ENCODE measurements at regions not wholly inside any gene's neighbourhood (a gene's known extent, or its start where the extent isn't known, plus 50 kb on each side); places are given as distances from the start of the nearest gene placed in this dataset.

GRCh38 chr21:31781737-31782136, 49.8 kb upstream of the SCAF4 start:
- no peak overlapping the region for H3K4me2 ChIP-seq
- H3K4me3 ChIP-seq (IDR thresholded peaks at IDR 0.05; ENCODE audit: insufficient read depth, low read depth, low read length): no peak overlapping the region
- no peak overlapping the region for H2AFZ ChIP-seq (ENCODE audit: low read depth)
- H3K27ac ChIP-seq: no peak overlapping the region
- no peaks in the 10 kb centered on the region for H3K27me3 ChIP-seq (ENCODE audit: insufficient read depth, low read depth)
- TF ChIP-seq, protein P1, sequence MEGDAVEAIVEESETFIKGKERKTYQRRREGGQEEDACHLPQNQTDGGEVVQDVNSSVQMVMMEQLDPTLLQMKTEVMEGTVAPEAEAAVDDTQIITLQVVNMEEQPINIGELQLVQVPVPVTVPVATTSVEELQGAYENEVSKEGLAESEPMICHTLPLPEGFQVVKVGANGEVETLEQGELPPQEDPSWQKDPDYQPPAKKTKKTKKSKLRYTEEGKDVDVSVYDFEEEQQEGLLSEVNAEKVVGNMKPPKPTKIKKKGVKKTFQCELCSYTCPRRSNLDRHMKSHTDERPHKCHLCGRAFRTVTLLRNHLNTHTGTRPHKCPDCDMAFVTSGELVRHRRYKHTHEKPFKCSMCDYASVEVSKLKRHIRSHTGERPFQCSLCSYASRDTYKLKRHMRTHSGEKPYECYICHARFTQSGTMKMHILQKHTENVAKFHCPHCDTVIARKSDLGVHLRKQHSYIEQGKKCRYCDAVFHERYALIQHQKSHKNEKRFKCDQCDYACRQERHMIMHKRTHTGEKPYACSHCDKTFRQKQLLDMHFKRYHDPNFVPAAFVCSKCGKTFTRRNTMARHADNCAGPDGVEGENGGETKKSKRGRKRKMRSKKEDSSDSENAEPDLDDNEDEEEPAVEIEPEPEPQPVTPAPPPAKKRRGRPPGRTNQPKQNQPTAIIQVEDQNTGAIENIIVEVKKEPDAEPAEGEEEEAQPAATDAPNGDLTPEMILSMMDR (conservative IDR thresholded peaks at IDR 0.05; ENCODE audit: low read depth, low read length): no peak
- no peaks in the 10 kb centered on the region for H4K20me1 ChIP-seq (ENCODE audit: insufficient read depth)
- H3K36me3 ChIP-seq (ENCODE audit: insufficient read depth): no peaks in the 10 kb centered on the region
- H3K4me1 ChIP-seq (ENCODE audit: low read depth, poor library complexity, severe bottlenecking): no peaks in the 10 kb centered on the region
- no peak overlapping the region for H3K9ac ChIP-seq
- no peaks in the 10 kb centered on the region for H3K79me2 ChIP-seq (ENCODE audit: insufficient read depth, low read depth)
